Breast epithelium (tissue), 4 donors: ENCODE measurements at regions not wholly inside any gene's neighbourhood (a gene's known extent, or its start where the extent isn't known, plus 50 kb on each side); places are given as distances from the start of the nearest gene placed in this dataset.

Experiments used
- DNase-seq, 2 donors: peaks; one replicate each; pipeline ENCODE4 v3.0.0-alpha.2; 2019; ENCODE audit warnings: low spot score in 2 of 2
- H3K27ac ChIP-seq, 2 donors: fragments of 200-600 bp; sonication (generic) in 1 of 2; one replicate each; pipeline ENCODE4 v1.5.1; 2016 to 2019; ENCODE audit warnings: mild to moderate bottlenecking in 1 of 2
- H3K27me3 ChIP-seq, 2 donors: fragments of 200-600 bp; sonication (generic) in 1 of 2; one replicate each; pipeline versions ENCODE4 v1.5.1 to v1.6.0; 2017 to 2019; ENCODE audit warnings: control low read depth in 1 of 2, mild to moderate bottlenecking in 1 of 2
- H3K36me3 ChIP-seq: fragments of 200-600 bp; one replicate; pipeline ENCODE4 v1.5.1; 2019
- H3K4me1 ChIP-seq, 2 donors: fragments of 200-600 bp; sonication (generic); one replicate each; pipeline ENCODE4 v1.5.1; 2016 to 2019; ENCODE audit warnings: control low read depth in 1 of 2
- H3K4me3 ChIP-seq, 3 donors: fragments of 200-600 bp; sonication (generic); 1 replicate in 2 of 3; 2 replicates in 1 of 3; pipeline ENCODE4 v1.5.1; 2016 to 2019; ENCODE audit warnings: mild to moderate bottlenecking in 3 of 3, moderate library complexity in 2 of 3
- H3K9me3 ChIP-seq, 2 donors: fragments of 200-600 bp; sonication (generic) in 1 of 2; one replicate each; pipeline ENCODE4 v1.5.1; 2016 to 2019; ENCODE audit warnings: control low read depth in 1 of 2
- CTCF ChIP-seq, 3 donors: fragments of 450-650 bp; IDR thresholded peaks; one replicate each; pipeline ENCODE4 v1.5.1; 2016 to 2017; ENCODE audit warnings: antibody characterized with exemption in 3 of 3, mild to moderate bottlenecking in 3 of 3, moderate library complexity in 3 of 3
- POLR2A ChIP-seq: fragments of 450-650 bp; IDR thresholded peaks from one replicate; pipeline ENCODE4 v1.6.1; 2016; ENCODE audit warnings: antibody characterized with exemption, mild to moderate bottlenecking, moderate library complexity
- POLR2AphosphoS5 ChIP-seq, 3 donors: sonication (generic); formaldehyde crosslinking; IDR thresholded peaks; one replicate each; pipeline ENCODE4 v1.6.1; 2017; ENCODE audit warnings: antibody characterized with exemption in 3 of 3
- intact Hi-C: fragments of 100-400 bp; cut with DNase I; formaldehyde crosslinking; loops from one replicate; pipeline ENCODE4 v1.15.1; 2023; ENCODE audit warnings: low total_unique reads

GRCh38 chr21:34009193-34009592, 64.2 kb upstream of the MRPS6 start:
- peaks cover 6% of the 10 kb centered on the region in 2 donors for H3K9me3 ChIP-seq
- no peak for DNase-seq

GRCh38 chr21:34008618-34009017, 64.8 kb upstream of the MRPS6 start:
- no peak for DNase-seq
- Histone ChIP-seq H3K27ac (no peak overlapping the region), H3K4me3 (no peak overlapping the region), H3K36me3 (no peaks in the 10 kb centered on the region), H3K27me3 (no peaks in the 10 kb centered on the region), H3K4me1 (no peaks in the 10 kb centered on the region), H3K9me3 (peaks cover under 1 to 6% of the 10 kb centered on the region in 2 donors)
- TF ChIP-seq POLR2A (no peak), CTCF (IDR thresholded peaks at IDR 0.05) (no peak), POLR2AphosphoS5 (IDR thresholded peaks at IDR 0.05) (no peak)
- intact Hi-C loops = no loop called here

More at GRCh38 chr21:34009193-34009592, 64.2 kb upstream of the MRPS6 start:
- Histone ChIP-seq H3K4me1 (no peaks in the 10 kb centered on the region), H3K27ac (no peak overlapping the region), H3K27me3 (no peaks in the 10 kb centered on the region), H3K4me3 (no peak overlapping the region), H3K36me3 (no peaks in the 10 kb centered on the region)
- TF ChIP-seq CTCF (IDR thresholded peaks at IDR 0.05) = no peak
- no peak for TF ChIP-seq POLR2AphosphoS5 (IDR thresholded peaks at IDR 0.05)
- no peak for TF ChIP-seq POLR2A
- intact Hi-C loops = no loop called here

GRCh38 chr21:34006611-34007168, 66.7 kb upstream of the MRPS6 start:
- Histone ChIP-seq H3K9me3 (no peaks in the 10 kb centered on the region), H3K4me1 (no peaks in the 10 kb centered on the region), H3K27me3 (no peaks in the 10 kb centered on the region), H3K27ac (no peak overlapping the region), H3K4me3 (no peak overlapping the region), H3K36me3 (no peaks in the 10 kb centered on the region)
- no peak for DNase-seq
- no peak for TF ChIP-seq POLR2A
- TF ChIP-seq POLR2AphosphoS5 (IDR thresholded peaks at IDR 0.05) = no peak
- no peak for TF ChIP-seq CTCF (IDR thresholded peaks at IDR 0.05)
- intact Hi-C loops = no loop called here

- Histone ChIP-seq H3K4me1 (no peaks in the 10 kb centered on the region), H3K27ac (peak overlapping the region; percentile 75 to 77), H3K9me3 (no peaks in the 10 kb centered on the region), H3K27me3 (no peaks in the 10 kb centered on the region), H3K36me3 (no peaks in the 10 kb centered on the region), H3K4me3 (peak overlapping the region in 1 of 3 donors; percentile 1)
- peak in 1 of 2 donors; percentile 36 for DNase-seq
- intact Hi-C loops = no loop called here
- no peak for TF ChIP-seq CTCF (IDR thresholded peaks at IDR 0.05)
Observed at GRCh38 chr21:34004974-34005373, 68.4 kb upstream of the MRPS6 start.

GRCh38 chr21:34004013-34004938, 69.1 kb upstream of the MRPS6 start:
- intact Hi-C loops = no loop called here
- peak in 1 of 2 donors; percentile 71 for DNase-seq

More at GRCh38 chr21:34004013-34004938, 69.1 kb upstream of the MRPS6 start:
- H3K4me3 ChIP-seq = peak overlapping the region in 1 of 3 donors; percentile 1
- H3K4me1 ChIP-seq = no peaks in the 10 kb centered on the region
- TF ChIP-seq CTCF (IDR thresholded peaks at IDR 0.05) (no peak), POLR2AphosphoS5 (IDR thresholded peaks at IDR 0.05) (peak in 1 of 3 donors; percentile 34)
- no peaks in the 10 kb centered on the region for H3K9me3 ChIP-seq
- peak overlapping the region; percentile 75 to 77 for H3K27ac ChIP-seq
- H3K36me3 ChIP-seq = no peaks in the 10 kb centered on the region
- no peaks in the 10 kb centered on the region for H3K27me3 ChIP-seq
